HG02970 (cell line): ENCODE measurements at regions not wholly inside any gene's neighbourhood (a gene's known extent, or its start where the extent isn't known, plus 50 kb on each side); places are given as distances from the start of the nearest gene placed in this dataset.
"Not testable (repeated sequence)": the region's sequence is repeated elsewhere in the genome, so short reads cannot be mapped to it uniquely, and the experiment has no call there.

Source experiments
- ATAC-seq: cut with Tn5 transposase; IDR thresholded peaks from one replicate; pipeline ENCODE4 v1.9.1; 2021; ENCODE audit warnings: mild to moderate bottlenecking, moderate library complexity, moderate number of reproducible peaks; ENCODE audit not compliant: unreplicated experiment, low FRiP score

GRCh38 chr3:144663456-144664436, 692.1 kb downstream of the DIPK2A start:
- no peak for ATAC-seq

GRCh38 chr3:144665567-144666053, 694.0 kb downstream of the DIPK2A start:
- ATAC-seq = no peak

- ATAC-seq = no peak
Observed at GRCh38 chr3:144670571-144670970, 698.9 kb downstream of the DIPK2A start.

- ATAC-seq = no peak
Observed at GRCh38 chr3:144677103-144677502, 705.5 kb downstream of the DIPK2A start.

GRCh38 chr3:144683065-144683464, 711.4 kb downstream of the DIPK2A start:
- ATAC-seq = no peak

GRCh38 chr3:144687862-144688261, 716.2 kb downstream of the DIPK2A start:
- ATAC-seq = no peak

- ATAC-seq = no peak
Observed at GRCh38 chr3:144692488-144692887, 720.9 kb downstream of the DIPK2A start.

GRCh38 chr3:144708437-144708836, 736.8 kb downstream of the DIPK2A start:
- ATAC-seq = no peak

GRCh38 chr3:144737281-144737680, 765.7 kb downstream of the DIPK2A start:
- no peak for ATAC-seq

GRCh38 chr3:144743225-144743668, 771.6 kb downstream of the DIPK2A start:
- no peak for ATAC-seq

- no peak for ATAC-seq
Observed at GRCh38 chr3:144744473-144744872, 772.9 kb downstream of the DIPK2A start.

- ATAC-seq = no peak
Observed at GRCh38 chr3:144746631-144747030, 775.0 kb downstream of the DIPK2A start.

- not testable (repeated sequence) for ATAC-seq
Observed at GRCh38 chr3:144749536-144750253, 778.1 kb downstream of the DIPK2A start.

GRCh38 chr3:144754076-144754783, 782.6 kb downstream of the DIPK2A start:
- ATAC-seq = no peak

- no peak for ATAC-seq
Observed at GRCh38 chr3:144756704-144757440, 785.2 kb downstream of the DIPK2A start.

GRCh38 chr3:144760831-144761230, 789.2 kb downstream of the DIPK2A start:
- ATAC-seq = no peak

- no peak for ATAC-seq
Observed at GRCh38 chr3:144762091-144762490, 790.5 kb downstream of the DIPK2A start.

GRCh38 chr3:144763878-144764454, 792.3 kb downstream of the DIPK2A start:
- ATAC-seq = peak; percentile 81

GRCh38 chr3:144770281-144770680, 798.7 kb downstream of the DIPK2A start:
- ATAC-seq = no peak
